GM12878 (cell line): ENCODE measurements at regions not wholly inside any gene's neighbourhood (a gene's known extent, or its start where the extent isn't known, plus 50 kb on each side); places are given as distances from the start of the nearest gene placed in this dataset.

ENCODE experiments used
- ATAC-seq: fragments of 200-7000 bp; cut with Tn5 transposase; 3 replicates; pipeline ENCODE4 v1.9.1; 2020; ENCODE audit warnings: mild to moderate bottlenecking, moderate library complexity
- BruUV-seq: library from RNA; stranded (reverse); fragments of 400-500 nt; replicated peaks from 2 replicates; lab custom pipeline; 2021; lab: Mats Ljungman, UMichigan
- CTCF ChIA-PET: fragments of 300-600 bp; sonication (Branson Sonifier 250); formaldehyde crosslinking; extraction: SDS; loops from one replicate; lab custom pipeline; 2021; ENCODE audit warnings: inconsistent platforms; lab: Yijun Ruan, JAX
- POLR2A ChIA-PET: fragments of 350-600 bp; formaldehyde crosslinking; extraction: SDS; loops from one replicate; lab custom pipeline; 2021; ENCODE audit warnings: inconsistent platforms; lab: Charles Lee
- RAD21 ChIA-PET: fragments of 300-600 bp; sonication (Branson Sonifier 250); formaldehyde crosslinking; loops from one replicate; lab custom pipeline; 2023; ENCODE audit warnings: antibody characterized with exemption; ENCODE audit not compliant: unreplicated experiment; lab: Charles Lee
- SMC1A ChIA-PET: fragments of 300-600 bp; sonication (Branson Sonifier 250); formaldehyde crosslinking; loops from one replicate; lab custom pipeline; 2023; ENCODE audit not compliant: unreplicated experiment, uncharacterized antibody; lab: Charles Lee
- DNase-seq: peaks from one replicate; pipeline ENCODE4 v3.0.0-alpha.2; 2011; ENCODE audit warnings: low read depth, low spot score
- FAIRE-seq: peaks from 3 replicates; lab custom pipeline; 2011; peaks lifted over from hg19 to GRCh38; lab: Jason Lieb, UNC
- H2AFZ ChIP-seq: 2 replicates; pipeline ENCODE4 v1.6.0; 2011; ENCODE audit warnings: low read depth, low read length, control low read depth; ENCODE audit not compliant: control insufficient read depth
- H3K27ac ChIP-seq: 2 replicates; pipeline ENCODE4 v1.5.1; 2011; ENCODE audit warnings: control low read depth; ENCODE audit not compliant: control insufficient read depth, insufficient read depth
- H3K27me3 ChIP-seq, 2 experiments: replicated peaks in 1 of 2; 2 replicates each; pipeline versions ENCODE4 v1.6.0 to v1.6.1; 2011; ENCODE audit warnings: low read length in 1 of 2; ENCODE audit not compliant: control insufficient read depth in 2 of 2, insufficient read depth in 2 of 2
- H3K36me3 ChIP-seq, 2 experiments: 2 replicates each; pipeline ENCODE4 v1.5.1; 2011; ENCODE audit warnings: low read length in 1 of 2; ENCODE audit not compliant: control insufficient read depth in 2 of 2, insufficient read depth in 2 of 2
- H3K4me1 ChIP-seq: 2 replicates; pipeline ENCODE4 v1.6.1; 2011; ENCODE audit warnings: mild to moderate bottlenecking, low read length, moderate library complexity, mixed read lengths; ENCODE audit not compliant: control insufficient read depth, insufficient read depth
- H3K4me2 ChIP-seq: 2 replicates; pipeline ENCODE4 v1.6.0; 2011; ENCODE audit warnings: control low read depth; ENCODE audit not compliant: control insufficient read depth, insufficient read depth
- H3K4me3 ChIP-seq: fragments of 200-600 bp; sonication (generic); 2 replicates; pipeline ENCODE4 v1.5.1; 2016
- H3K79me2 ChIP-seq: 2 replicates; pipeline ENCODE4 v1.6.0; 2011; ENCODE audit warnings: low read length; ENCODE audit not compliant: control insufficient read depth, insufficient read depth
- H3K9ac ChIP-seq: 2 replicates; pipeline ENCODE4 v1.8.0; 2011; ENCODE audit warnings: low read length, control low read depth, mixed read lengths; ENCODE audit not compliant: control insufficient read depth, insufficient read depth
- H3K9me3 ChIP-seq: replicated peaks from 3 replicates; pipeline ENCODE4 v1.5.1; 2011; ENCODE audit warnings: mild to moderate bottlenecking, low read length; ENCODE audit not compliant: control insufficient read depth, insufficient read depth
- H4K20me1 ChIP-seq: 2 replicates; pipeline ENCODE4 v1.6.0; 2011; ENCODE audit not compliant: control insufficient read depth, insufficient read depth
- BRCA1 ChIP-seq: IDR thresholded peaks from 2 replicates; pipeline ENCODE4 v1.6.1; 2011; ENCODE audit warnings: low read depth, low read length, improper control_type of control experiment
- CEBPB ChIP-seq, 2 experiments: fragments of 150-350 bp in 1 of 2; IDR thresholded peaks; 2 replicates each; pipeline ENCODE4 v1.6.1; 2012 to 2014; ENCODE audit warnings: low read depth in 2 of 2, low read length in 2 of 2, borderline replicate concordance in 1 of 2, inconsistent platforms in 1 of 2
- EP300 ChIP-seq, 2 experiments: fragments of 150-350 bp in 1 of 2; IDR thresholded peaks; 2 replicates each; pipeline ENCODE4 v1.6.1; 2011 to 2012; ENCODE audit warnings: low read depth in 2 of 2, low read length in 2 of 2, borderline replicate concordance in 1 of 2, improper control_type of control experiment in 1 of 2, inconsistent platforms in 1 of 2; ENCODE audit not compliant: control insufficient read depth in 1 of 2
- JUND ChIP-seq: IDR thresholded peaks from 2 replicates; pipeline ENCODE4 v1.6.1; 2012; ENCODE audit warnings: low read depth, mild to moderate bottlenecking, low read length, improper control_type of control experiment, moderate library complexity
- MAX ChIP-seq: IDR thresholded peaks from 2 replicates; pipeline ENCODE4 v1.6.1; 2012; ENCODE audit warnings: low read depth, low read length, improper control_type of control experiment
- PAX8 ChIP-seq: fragments of 450-650 bp; IDR thresholded peaks from 2 replicates; pipeline ENCODE4 v1.6.1; 2017; ENCODE audit warnings: mild to moderate bottlenecking, moderate library complexity
- POU2F2 ChIP-seq: IDR thresholded peaks from 3 replicates; pipeline ENCODE4 v1.6.1; 2011; ENCODE audit warnings: low read depth, mild to moderate bottlenecking, low read length, borderline replicate concordance
- RAD21 ChIP-seq: IDR thresholded peaks from 2 replicates; pipeline ENCODE4 v1.6.1; 2011; ENCODE audit warnings: mild to moderate bottlenecking, low read depth, low read length, moderate library complexity; ENCODE audit not compliant: insufficient read depth
- ZNF207 ChIP-seq: fragments of 450-650 bp; IDR thresholded peaks from 2 replicates; pipeline ENCODE4 v1.6.1; 2014; ENCODE audit warnings: antibody characterized with exemption, mild to moderate bottlenecking, borderline replicate concordance
- ZZZ3 ChIP-seq: IDR thresholded peaks from 2 replicates; pipeline ENCODE4 v1.6.1; 2011; ENCODE audit warnings: low read depth; ENCODE audit not compliant: control insufficient read depth, insufficient read length
- WGBS: methylation state at CpG from one replicate; pipeline ENCODE4 v1.1.6; 2016; ENCODE audit warnings: low lambda C conversion rate; ENCODE audit not compliant: insufficient replicate concordance, insufficient coverage; ENCODE audit errors: missing lambda C conversion rate; 5-methylcytosine and 5-hydroxymethylcytosine counted together
- in situ Hi-C: fragments of 300-500 bp; cut with MboI; formaldehyde crosslinking; loops from 9 replicates; pipeline ENCODE4 v1.14.3; 2018; ENCODE audit warnings: mixed read lengths
- intact Hi-C: fragments of 100-400 bp; cut with micrococcal nuclease; formaldehyde crosslinking; loops from one replicate; pipeline ENCODE4 v1.14.2; 2022; ENCODE audit not compliant: unreplicated experiment

- H3K36me3 ChIP-seq, result no peaks in the 10 kb centered on the region
- BruUV-seq, result no TSS peak
- no peak for ATAC-seq
- H3K27ac ChIP-seq, result no peak overlapping the region
- H3K9ac ChIP-seq, result no peak overlapping the region
- ChIA-PET RAD21 (no interaction called here), CTCF (interaction anchor here (0.7 kb wide), 1 partner anchor 57 kb away, joined by 3 read pairs; no protein-coding TSS in a partner anchor), POLR2A (no interaction called here), SMC1A (interaction anchor here (0.6 kb wide), 1 partner anchor 396 kb away, joined by 3 read pairs; no protein-coding TSS in a partner anchor)
- no peak overlapping the region for H2AFZ ChIP-seq
- in situ Hi-C loops, result no loop called here
- DNase-seq, result no peak
- H3K79me2 ChIP-seq, result no peaks in the 10 kb centered on the region
- H3K4me2 ChIP-seq, result no peak overlapping the region
- no peaks in the 10 kb centered on the region for H4K20me1 ChIP-seq
- peaks cover 0 to 2% of the 10 kb centered on the region in 2 experiments; a peak in 1 of 4 replicates for H3K27me3 ChIP-seq
- FAIRE-seq, result no peak
- WGBS, result 38% methylated on average over 12 of the region's 12 CpGs
- H3K4me1 ChIP-seq, result no peaks in the 10 kb centered on the region
- H3K4me3 ChIP-seq, result no peak overlapping the region
- H3K9me3 ChIP-seq, result no peaks in the 10 kb centered on the region
- intact Hi-C loops, result no loop called here
- TF ChIP-seq ZZZ3, result no peak
- no peak for TF ChIP-seq BRCA1
- TF ChIP-seq MAX, result no peak
These were observed 95.1 kb upstream of the GPR26 start for GRCh38 chr10:123570898-123571515.

GRCh38 chr10:123571978-123572377 lies 94.2 kb upstream of the GPR26 start:
- Histone ChIP-seq H3K79me2 (no peaks in the 10 kb centered on the region), H4K20me1 (no peaks in the 10 kb centered on the region), H3K4me2 (no peak overlapping the region), H3K9me3 (no peaks in the 10 kb centered on the region), H3K4me1 (no peaks in the 10 kb centered on the region), H3K4me3 (no peak overlapping the region), H2AFZ (no peak overlapping the region), H3K9ac (no peak overlapping the region), H3K27me3 (peaks cover 0 to 2% of the 10 kb centered on the region in 2 experiments; a peak in 1 of 4 replicates), H3K27ac (no peak overlapping the region), H3K36me3 (no peaks in the 10 kb centered on the region)
- no peak for ATAC-seq
- ChIA-PET CTCF (interaction anchor here (0.7 kb wide), 1 partner anchor 58 kb away, joined by 3 read pairs; no protein-coding TSS in a partner anchor), SMC1A (interaction anchor here (0.6 kb wide), 1 partner anchor 310 kb away, joined by 3 read pairs; no protein-coding TSS in a partner anchor), RAD21 (no interaction called here), POLR2A (no interaction called here)
- no peak for DNase-seq
- WGBS, result 27% methylated on average over 8 of the region's 8 CpGs
- in situ Hi-C loops, result no loop called here
- no TSS peak for BruUV-seq
- FAIRE-seq, result no peak
- no peak for TF ChIP-seq RAD21
- TF ChIP-seq ZNF207, result no peak
- TF ChIP-seq POU2F2, result no peak
- no peak for TF ChIP-seq EP300 (IDR thresholded peaks at IDR 0.05; ENCODE audit: borderline replicate concordance in 1 of 2, control insufficient read depth in 1 of 2, low read depth in 2 of 2, low read length in 2 of 2)
- no peak for TF ChIP-seq PAX8
- TF ChIP-seq JUND, result no peak
- no peak for TF ChIP-seq CEBPB (IDR thresholded peaks at IDR 0.05; ENCODE audit: borderline replicate concordance in 1 of 2, low read depth in 2 of 2, low read length in 2 of 2)
- intact Hi-C loops, result no loop called here
